ENCODE measurements at regions not wholly inside any gene's neighbourhood (a gene's known extent, or its start where the extent isn't known, plus 50 kb on each side); places are given as distances from the start of the nearest gene placed in this dataset.

DNA sequence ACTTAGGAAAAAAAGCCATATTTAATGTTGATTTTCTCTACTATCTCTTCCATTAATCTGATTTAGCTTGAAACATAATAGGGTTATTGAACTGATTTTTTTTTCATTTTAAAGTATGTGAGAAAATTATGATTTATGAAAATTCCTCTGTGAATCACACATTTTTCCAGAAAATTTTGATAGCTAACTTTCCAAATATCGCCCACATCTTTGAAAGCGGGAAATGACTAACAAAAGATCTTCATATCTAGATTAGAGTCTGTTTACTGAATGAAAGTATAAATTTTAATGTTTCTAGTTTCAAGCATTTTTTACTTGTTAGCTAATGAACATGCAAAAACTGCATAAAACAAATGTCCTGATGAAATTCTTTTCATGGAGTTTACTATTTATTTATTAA is 97.4 kb downstream of the POSTN start (continued):
- TF ChIP-seq, protein P1, sequence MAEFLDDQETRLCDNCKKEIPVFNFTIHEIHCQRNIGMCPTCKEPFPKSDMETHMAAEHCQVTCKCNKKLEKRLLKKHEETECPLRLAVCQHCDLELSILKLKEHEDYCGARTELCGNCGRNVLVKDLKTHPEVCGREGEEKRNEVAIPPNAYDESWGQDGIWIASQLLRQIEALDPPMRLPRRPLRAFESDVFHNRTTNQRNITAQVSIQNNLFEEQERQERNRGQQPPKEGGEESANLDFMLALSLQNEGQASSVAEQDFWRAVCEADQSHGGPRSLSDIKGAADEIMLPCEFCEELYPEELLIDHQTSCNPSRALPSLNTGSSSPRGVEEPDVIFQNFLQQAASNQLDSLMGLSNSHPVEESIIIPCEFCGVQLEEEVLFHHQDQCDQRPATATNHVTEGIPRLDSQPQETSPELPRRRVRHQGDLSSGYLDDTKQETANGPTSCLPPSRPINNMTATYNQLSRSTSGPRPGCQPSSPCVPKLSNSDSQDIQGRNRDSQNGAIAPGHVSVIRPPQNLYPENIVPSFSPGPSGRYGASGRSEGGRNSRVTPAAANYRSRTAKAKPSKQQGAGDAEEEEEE (CRISPR knock-in tag; IDR thresholded peaks at IDR 0.05; ENCODE audit: borderline replicate concordance): no peak
- TF ChIP-seq GATAD1 (CRISPR knock-in tag; IDR thresholded peaks at IDR 0.05) (no peak), ZNF572 (CRISPR knock-in tag; IDR thresholded peaks at IDR 0.05) (no peak), ZNF10 (CRISPR knock-in tag; IDR thresholded peaks at IDR 0.05; ENCODE audit: borderline replicate concordance, low read depth) (no peak), ZFY (CRISPR knock-in tag; IDR thresholded peaks at IDR 0.05) (no peak), ZNF232 (CRISPR knock-in tag; IDR thresholded peaks at IDR 0.05; ENCODE audit: borderline replicate concordance) (no peak), ZNF891 (CRISPR knock-in tag; IDR thresholded peaks at IDR 0.05) (no peak), ZFP41 (CRISPR knock-in tag; IDR thresholded peaks at IDR 0.05; ENCODE audit: borderline replicate concordance) (no peak), ZNF264 (CRISPR knock-in tag; IDR thresholded peaks at IDR 0.05) (no peak), HNF1B (CRISPR knock-in tag; IDR thresholded peaks at IDR 0.05) (no peak), RBAK (CRISPR knock-in tag; IDR thresholded peaks at IDR 0.05) (no peak), FLYWCH1 (CRISPR knock-in tag; IDR thresholded peaks at IDR 0.05) (no peak), ZNF331 (CRISPR knock-in tag; IDR thresholded peaks at IDR 0.05) (no peak)
- TF ChIP-seq, protein P2, sequence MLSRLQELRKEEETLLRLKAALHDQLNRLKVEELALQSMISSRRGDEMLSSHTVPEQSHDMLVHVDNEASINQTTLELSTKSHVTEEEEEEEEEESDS (CRISPR knock-in tag; IDR thresholded peaks at IDR 0.05; ENCODE audit: borderline replicate concordance): no peak

Data from HepG2 (cell line).